ENCODE measurements at regions not wholly inside any gene's neighbourhood (a gene's known extent, or its start where the extent isn't known, plus 50 kb on each side); places are given as distances from the start of the nearest gene placed in this dataset.

GRCh38 chr14:89586258-89587135, 169.5 kb upstream of the FOXN3 start:
- DNase-seq (ENCODE audit: extremely low spot score): no peak
- WGBS: 92% methylated on average over 5 of the region's 5 CpGs
- Histone ChIP-seq H3K4me3 (ENCODE audit: low read depth, low read length) (no peak overlapping the region), H3K36me3 (ENCODE audit: insufficient read depth) (no peaks in the 10 kb centered on the region), H3K4me1 (ENCODE audit: insufficient read depth) (no peaks in the 10 kb centered on the region), H3K27ac (ENCODE audit: low read depth) (no peak overlapping the region)

DNA sequence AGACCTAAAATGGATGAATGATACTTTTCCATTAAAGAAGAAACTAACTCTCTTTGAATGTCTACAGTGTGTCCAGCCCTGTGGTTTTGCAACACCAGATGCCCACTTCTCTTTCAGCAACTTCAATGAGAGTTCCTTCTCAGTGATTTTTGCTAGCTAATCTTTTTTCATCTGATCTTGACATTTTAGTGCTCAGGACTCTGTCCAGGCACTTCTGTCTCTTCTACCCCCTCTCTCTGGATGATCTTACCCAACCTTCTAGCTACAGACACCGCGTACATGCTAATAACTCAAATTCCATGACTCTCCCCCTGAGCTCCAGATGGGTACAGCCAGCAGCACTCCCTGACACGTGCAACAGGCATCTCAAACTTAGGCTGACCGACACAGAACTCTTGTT, 161.1 kb upstream of the FOXN3 start:
- no peak overlapping the region for H3K27ac ChIP-seq (ENCODE audit: low read depth)
- DNase-seq (ENCODE audit: extremely low spot score): no peak
- H3K36me3 ChIP-seq (ENCODE audit: insufficient read depth): no peaks in the 10 kb centered on the region
- WGBS: 54% methylated on average over 4 of the region's 4 CpGs
- no peak overlapping the region for H3K4me3 ChIP-seq (ENCODE audit: low read depth, low read length)
- peaks cover 1% of the 10 kb centered on the region for H3K4me1 ChIP-seq (ENCODE audit: insufficient read depth)

DNA sequence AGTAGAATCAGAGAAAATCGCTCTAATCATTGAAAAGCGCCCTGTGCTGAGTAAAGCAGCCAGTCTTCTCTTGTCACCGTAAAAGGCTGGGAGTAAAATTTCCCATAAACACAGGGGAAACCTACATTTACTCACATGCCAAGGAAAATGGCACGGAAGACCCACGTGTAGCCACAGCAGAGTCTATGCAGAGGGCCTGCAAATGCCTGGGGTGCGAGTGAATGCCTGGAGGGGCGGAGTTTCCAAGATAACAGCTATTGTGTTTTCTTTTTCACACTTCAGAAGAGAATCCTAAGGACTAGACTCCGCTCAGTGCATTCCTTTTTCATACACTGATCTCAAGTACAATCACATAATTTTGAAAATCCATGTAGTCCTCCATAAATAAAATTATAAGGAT, 159.9 kb upstream of the FOXN3 start:
- H3K27ac ChIP-seq (ENCODE audit: low read depth): no peak overlapping the region

DNA sequence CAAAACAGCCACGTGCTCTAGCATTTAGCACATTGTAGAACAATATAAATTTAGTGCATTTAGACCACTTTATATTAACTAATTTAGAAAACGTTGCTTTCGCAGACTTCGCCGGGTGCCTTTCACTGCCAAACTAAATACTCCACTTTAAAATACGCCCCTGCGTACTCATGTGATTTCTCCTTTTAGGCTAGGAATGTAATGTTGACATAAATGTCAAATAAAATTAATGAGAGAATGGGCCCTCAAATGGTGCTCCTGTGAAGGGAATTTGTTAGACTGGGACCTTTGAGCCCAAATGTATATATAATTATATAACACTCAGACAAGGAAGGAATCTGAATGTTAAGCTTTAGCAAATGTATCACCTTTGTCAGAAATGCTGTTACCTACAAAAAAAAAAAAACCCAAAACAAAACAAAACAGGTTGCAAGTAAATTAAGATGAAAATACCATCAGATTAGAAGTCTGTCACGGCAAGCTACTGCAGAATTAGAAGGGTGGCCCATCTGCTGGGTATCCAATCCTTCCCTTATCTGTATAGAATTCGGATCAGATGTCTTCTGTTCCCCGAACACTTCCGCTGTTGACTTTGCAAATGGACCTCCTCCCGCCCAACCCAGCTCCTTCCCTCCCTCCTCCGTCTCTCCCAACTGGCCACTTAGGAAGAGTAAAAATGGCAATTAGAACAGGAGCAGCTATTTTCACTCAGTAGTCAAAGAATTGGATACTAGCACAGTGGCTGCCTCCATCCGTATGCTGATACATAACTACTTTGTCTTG, 159.3 kb upstream of the FOXN3 start:
- no peak overlapping the region for H3K4me3 ChIP-seq (ENCODE audit: low read depth, low read length)
- DNase-seq (ENCODE audit: extremely low spot score): peak; percentile 13
- WGBS: 63% methylated on average over 14 of the region's 14 CpGs
- H3K4me1 ChIP-seq (ENCODE audit: insufficient read depth): peaks cover 1% of the 10 kb centered on the region
- H3K36me3 ChIP-seq (ENCODE audit: insufficient read depth): no peaks in the 10 kb centered on the region
- no peak overlapping the region for H3K27ac ChIP-seq (ENCODE audit: low read depth)

More for the DNA sequence above, 159.9 kb upstream of the FOXN3 start:
- peaks cover 1% of the 10 kb centered on the region for H3K4me1 ChIP-seq (ENCODE audit: insufficient read depth)
- DNase-seq (ENCODE audit: extremely low spot score): no peak
- H3K4me3 ChIP-seq (ENCODE audit: low read depth, low read length): no peak overlapping the region
- no peaks in the 10 kb centered on the region for H3K36me3 ChIP-seq (ENCODE audit: insufficient read depth)
- 69% methylated on average over 8 of the region's 8 CpGs for WGBS

- Histone ChIP-seq H3K4me1 (ENCODE audit: insufficient read depth) (peaks cover 1% of the 10 kb centered on the region), H3K27ac (ENCODE audit: low read depth) (no peak overlapping the region), H3K4me3 (ENCODE audit: low read depth, low read length) (no peak overlapping the region), H3K36me3 (ENCODE audit: insufficient read depth) (no peaks in the 10 kb centered on the region)
- 75% methylated on average over 17 of the region's 17 CpGs for WGBS
- no peak for DNase-seq (ENCODE audit: extremely low spot score)
Observed at GRCh38 chr14:89575386-89576061, 158.5 kb upstream of the FOXN3 start.

- no peak overlapping the region for H3K27ac ChIP-seq (ENCODE audit: low read depth)
Observed at GRCh38 chr14:89574420-89574819, 157.4 kb upstream of the FOXN3 start.

GRCh38 chr14:89573399-89573657, 156.3 kb upstream of the FOXN3 start:
- no peaks in the 10 kb centered on the region for H3K36me3 ChIP-seq (ENCODE audit: insufficient read depth)
- WGBS: 77% methylated on average over 3 of the region's 3 CpGs
- H3K4me3 ChIP-seq (ENCODE audit: low read depth, low read length): no peak overlapping the region
- H3K4me1 ChIP-seq (ENCODE audit: insufficient read depth): no peaks in the 10 kb centered on the region
- H3K27ac ChIP-seq (ENCODE audit: low read depth): no peak overlapping the region
- no peak for DNase-seq (ENCODE audit: extremely low spot score)

More at GRCh38 chr14:89574420-89574819, 157.4 kb upstream of the FOXN3 start:
- 90% methylated on average over 4 of the region's 4 CpGs for WGBS
- H3K36me3 ChIP-seq (ENCODE audit: insufficient read depth): no peaks in the 10 kb centered on the region
- no peak for DNase-seq (ENCODE audit: extremely low spot score)
- no peak overlapping the region for H3K4me3 ChIP-seq (ENCODE audit: low read depth, low read length)
- H3K4me1 ChIP-seq (ENCODE audit: insufficient read depth): no peaks in the 10 kb centered on the region

DNA sequence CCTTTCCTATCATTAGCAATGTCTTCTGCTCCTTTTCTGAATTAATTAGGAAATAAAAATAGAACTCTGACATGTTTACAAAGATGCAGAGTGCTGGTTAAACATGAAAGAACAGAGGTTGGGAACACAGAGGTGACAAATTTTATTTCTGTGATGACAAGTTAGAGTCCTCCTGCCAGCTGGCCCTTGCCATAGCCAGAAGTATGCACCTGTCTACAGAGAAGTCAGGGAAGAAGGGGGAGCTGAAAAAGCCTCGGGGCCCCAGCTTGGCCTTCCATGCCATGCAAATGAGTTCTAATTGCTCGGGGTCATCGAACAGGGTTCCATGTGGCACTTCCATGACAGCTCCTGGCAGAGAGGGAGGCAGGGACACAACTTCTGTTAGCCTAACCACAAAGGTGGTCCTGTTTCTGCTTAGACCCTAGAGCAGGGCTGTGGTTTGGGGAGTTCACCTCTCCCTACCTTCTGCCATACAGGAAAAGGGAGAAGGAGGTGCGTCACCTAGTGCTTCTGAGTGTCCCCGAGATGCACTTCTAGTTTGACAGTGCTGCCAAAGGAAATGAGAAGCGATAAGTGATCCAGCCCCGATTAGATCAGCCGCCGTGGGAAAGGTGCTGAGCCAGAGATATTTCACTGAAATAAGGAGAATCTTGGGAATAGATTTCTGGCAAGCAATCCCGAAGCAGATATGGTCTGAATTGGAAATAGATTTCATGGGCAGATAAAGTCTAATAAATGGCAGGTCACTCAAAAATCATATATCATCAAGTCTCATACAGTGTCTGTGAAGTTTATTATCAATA, 155.8 kb upstream of the FOXN3 start:
- Histone ChIP-seq H3K36me3 (ENCODE audit: insufficient read depth) (no peaks in the 10 kb centered on the region), H3K4me3 (ENCODE audit: low read depth, low read length) (no peak overlapping the region), H3K27ac (ENCODE audit: low read depth) (no peak overlapping the region), H3K4me1 (ENCODE audit: insufficient read depth) (no peaks in the 10 kb centered on the region)
- 71% methylated on average over 10 of the region's 10 CpGs for WGBS
- no peak for DNase-seq (ENCODE audit: extremely low spot score)

- Histone ChIP-seq H3K4me1 (ENCODE audit: insufficient read depth) (no peaks in the 10 kb centered on the region), H3K36me3 (ENCODE audit: insufficient read depth) (no peaks in the 10 kb centered on the region), H3K4me3 (ENCODE audit: low read depth, low read length) (no peak overlapping the region), H3K27ac (ENCODE audit: low read depth) (no peak overlapping the region)
- WGBS: 61% methylated on average over 1 of the region's 1 CpG
- DNase-seq (ENCODE audit: extremely low spot score): no peak
Observed at GRCh38 chr14:89571491-89571890, 154.5 kb upstream of the FOXN3 start.

GRCh38 chr14:89566644-89567415, 149.8 kb upstream of the FOXN3 start:
- H3K36me3 ChIP-seq (ENCODE audit: insufficient read depth): no peaks in the 10 kb centered on the region
- 88% methylated on average over 3 of the region's 3 CpGs for WGBS

GRCh38 chr14:89566180-89566579, 149.1 kb upstream of the FOXN3 start:
- DNase-seq (ENCODE audit: extremely low spot score): no peak
- 85% methylated on average over 5 of the region's 5 CpGs for WGBS
- H3K36me3 ChIP-seq (ENCODE audit: insufficient read depth): no peaks in the 10 kb centered on the region

More at GRCh38 chr14:89566644-89567415, 149.8 kb upstream of the FOXN3 start:
- DNase-seq (ENCODE audit: extremely low spot score): no peak
- no peak overlapping the region for H3K27ac ChIP-seq (ENCODE audit: low read depth)
- H3K4me3 ChIP-seq (ENCODE audit: low read depth, low read length): no peak overlapping the region
- H3K4me1 ChIP-seq (ENCODE audit: insufficient read depth): no peaks in the 10 kb centered on the region

DNA sequence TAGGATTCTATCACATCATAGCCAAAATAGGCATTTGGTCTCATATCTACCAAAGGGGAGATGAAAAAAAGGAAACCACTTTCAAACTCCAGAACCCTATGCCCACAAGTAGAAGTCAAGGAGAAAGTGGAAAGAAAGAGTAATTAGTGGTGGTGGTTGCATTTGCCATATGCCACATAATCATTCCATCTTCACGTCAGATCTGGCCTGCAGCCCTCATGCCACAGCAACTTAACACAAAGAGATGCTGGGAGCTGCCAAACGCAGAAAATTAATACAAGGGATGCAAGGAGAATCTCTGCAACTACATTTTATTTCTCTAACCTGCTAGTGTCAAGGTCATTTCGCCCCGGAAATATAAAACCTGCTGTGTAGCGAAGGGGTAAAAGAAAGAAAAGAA, 148.6 kb upstream of the FOXN3 start:
- H3K27ac ChIP-seq (ENCODE audit: low read depth): no peak overlapping the region
- no peaks in the 10 kb centered on the region for H3K36me3 ChIP-seq (ENCODE audit: insufficient read depth)
- 81% methylated on average over 5 of the region's 5 CpGs for WGBS
- no peaks in the 10 kb centered on the region for H3K4me1 ChIP-seq (ENCODE audit: insufficient read depth)
- H3K4me3 ChIP-seq (ENCODE audit: low read depth, low read length): no peak overlapping the region
- no peak for DNase-seq (ENCODE audit: extremely low spot score)

More at GRCh38 chr14:89566180-89566579, 149.1 kb upstream of the FOXN3 start:
- Histone ChIP-seq H3K27ac (ENCODE audit: low read depth) (no peak overlapping the region), H3K4me3 (ENCODE audit: low read depth, low read length) (no peak overlapping the region), H3K4me1 (ENCODE audit: insufficient read depth) (no peaks in the 10 kb centered on the region)
